ENCODE measurements at regions not wholly inside any gene's neighbourhood (a gene's known extent, or its start where the extent isn't known, plus 50 kb on each side); places are given as distances from the start of the nearest gene placed in this dataset.

DNA sequence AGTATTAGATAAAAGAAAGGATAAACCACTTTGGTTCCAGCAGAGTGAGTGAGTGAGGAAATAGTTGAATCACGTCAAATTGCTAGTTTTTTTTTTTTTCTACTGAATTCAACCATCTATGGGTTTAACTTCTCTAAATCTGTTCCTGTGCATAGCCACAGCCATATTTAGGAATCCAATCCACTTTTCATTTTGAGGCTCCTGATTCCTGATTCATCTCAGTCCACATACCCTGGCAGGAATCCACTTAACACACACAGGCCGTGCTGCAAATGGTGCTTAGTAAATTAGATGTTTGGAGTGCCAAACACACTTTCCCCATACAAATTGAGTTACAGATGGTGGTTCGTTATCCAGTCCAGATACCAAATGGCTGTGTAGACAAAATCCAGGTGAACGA is 220.3 kb downstream of the ALDH8A1 start:
- TF ChIP-seq ARNTL (CRISPR knock-in tag; IDR thresholded peaks at IDR 0.05; ENCODE audit: borderline replicate concordance, low read depth) = no peak
- TF ChIP-seq ZNF70 (CRISPR knock-in tag; IDR thresholded peaks at IDR 0.05) = no peak
- TF ChIP-seq, protein P1, sequence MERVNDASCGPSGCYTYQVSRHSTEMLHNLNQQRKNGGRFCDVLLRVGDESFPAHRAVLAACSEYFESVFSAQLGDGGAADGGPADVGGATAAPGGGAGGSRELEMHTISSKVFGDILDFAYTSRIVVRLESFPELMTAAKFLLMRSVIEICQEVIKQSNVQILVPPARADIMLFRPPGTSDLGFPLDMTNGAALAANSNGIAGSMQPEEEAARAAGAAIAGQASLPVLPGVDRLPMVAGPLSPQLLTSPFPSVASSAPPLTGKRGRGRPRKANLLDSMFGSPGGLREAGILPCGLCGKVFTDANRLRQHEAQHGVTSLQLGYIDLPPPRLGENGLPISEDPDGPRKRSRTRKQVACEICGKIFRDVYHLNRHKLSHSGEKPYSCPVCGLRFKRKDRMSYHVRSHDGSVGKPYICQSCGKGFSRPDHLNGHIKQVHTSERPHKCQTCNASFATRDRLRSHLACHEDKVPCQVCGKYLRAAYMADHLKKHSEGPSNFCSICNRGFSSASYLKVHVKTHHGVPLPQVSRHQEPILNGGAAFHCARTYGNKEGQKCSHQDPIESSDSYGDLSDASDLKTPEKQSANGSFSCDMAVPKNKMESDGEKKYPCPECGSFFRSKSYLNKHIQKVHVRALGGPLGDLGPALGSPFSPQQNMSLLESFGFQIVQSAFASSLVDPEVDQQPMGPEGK (CRISPR knock-in tag; IDR thresholded peaks at IDR 0.05; ENCODE audit: borderline replicate concordance) = no peak
- TF ChIP-seq, protein P2, sequence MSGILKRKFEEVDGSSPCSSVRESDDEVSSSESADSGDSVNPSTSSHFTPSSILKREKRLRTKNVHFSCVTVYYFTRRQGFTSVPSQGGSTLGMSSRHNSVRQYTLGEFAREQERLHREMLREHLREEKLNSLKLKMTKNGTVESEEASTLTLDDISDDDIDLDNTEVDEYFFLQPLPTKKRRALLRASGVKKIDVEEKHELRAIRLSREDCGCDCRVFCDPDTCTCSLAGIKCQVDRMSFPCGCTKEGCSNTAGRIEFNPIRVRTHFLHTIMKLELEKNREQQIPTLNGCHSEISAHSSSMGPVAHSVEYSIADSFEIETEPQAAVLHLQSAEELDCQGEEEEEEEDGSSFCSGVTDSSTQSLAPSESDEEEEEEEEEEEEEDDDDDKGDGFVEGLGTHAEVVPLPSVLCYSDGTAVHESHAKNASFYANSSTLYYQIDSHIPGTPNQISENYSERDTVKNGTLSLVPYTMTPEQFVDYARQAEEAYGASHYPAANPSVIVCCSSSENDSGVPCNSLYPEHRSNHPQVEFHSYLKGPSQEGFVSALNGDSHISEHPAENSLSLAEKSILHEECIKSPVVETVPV (CRISPR knock-in tag; IDR thresholded peaks at IDR 0.05) = no peak
- TF ChIP-seq ZNF565 (CRISPR knock-in tag; conservative IDR thresholded peaks at IDR 0.05; ENCODE audit: low read depth) = no peak
- TF ChIP-seq OSR1 (CRISPR knock-in tag; IDR thresholded peaks at IDR 0.05) = no peak
- TF ChIP-seq ESRRG (CRISPR knock-in tag; IDR thresholded peaks at IDR 0.05) = no peak
- TF ChIP-seq, protein P3, sequence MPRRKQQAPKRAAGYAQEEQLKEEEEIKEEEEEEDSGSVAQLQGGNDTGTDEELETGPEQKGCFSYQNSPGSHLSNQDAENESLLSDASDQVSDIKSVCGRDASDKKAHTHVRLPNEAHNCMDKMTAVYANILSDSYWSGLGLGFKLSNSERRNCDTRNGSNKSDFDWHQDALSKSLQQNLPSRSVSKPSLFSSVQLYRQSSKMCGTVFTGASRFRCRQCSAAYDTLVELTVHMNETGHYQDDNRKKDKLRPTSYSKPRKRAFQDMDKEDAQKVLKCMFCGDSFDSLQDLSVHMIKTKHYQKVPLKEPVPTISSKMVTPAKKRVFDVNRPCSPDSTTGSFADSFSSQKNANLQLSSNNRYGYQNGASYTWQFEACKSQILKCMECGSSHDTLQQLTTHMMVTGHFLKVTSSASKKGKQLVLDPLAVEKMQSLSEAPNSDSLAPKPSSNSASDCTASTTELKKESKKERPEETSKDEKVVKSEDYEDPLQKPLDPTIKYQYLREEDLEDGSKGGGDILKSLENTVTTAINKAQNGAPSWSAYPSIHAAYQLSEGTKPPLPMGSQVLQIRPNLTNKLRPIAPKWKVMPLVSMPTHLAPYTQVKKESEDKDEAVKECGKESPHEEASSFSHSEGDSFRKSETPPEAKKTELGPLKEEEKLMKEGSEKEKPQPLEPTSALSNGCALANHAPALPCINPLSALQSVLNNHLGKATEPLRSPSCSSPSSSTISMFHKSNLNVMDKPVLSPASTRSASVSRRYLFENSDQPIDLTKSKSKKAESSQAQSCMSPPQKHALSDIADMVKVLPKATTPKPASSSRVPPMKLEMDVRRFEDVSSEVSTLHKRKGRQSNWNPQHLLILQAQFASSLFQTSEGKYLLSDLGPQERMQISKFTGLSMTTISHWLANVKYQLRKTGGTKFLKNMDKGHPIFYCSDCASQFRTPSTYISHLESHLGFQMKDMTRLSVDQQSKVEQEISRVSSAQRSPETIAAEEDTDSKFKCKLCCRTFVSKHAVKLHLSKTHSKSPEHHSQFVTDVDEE (CRISPR knock-in tag; IDR thresholded peaks at IDR 0.05) = no peak
- no peak for TF ChIP-seq PPARA (CRISPR knock-in tag; IDR thresholded peaks at IDR 0.05; ENCODE audit: borderline replicate concordance)
- TF ChIP-seq GLIS3 (CRISPR knock-in tag; IDR thresholded peaks at IDR 0.05) = no peak
- TF ChIP-seq TCF4 (CRISPR knock-in tag; IDR thresholded peaks at IDR 0.05; ENCODE audit: borderline replicate concordance) = no peak
- no peak for TF ChIP-seq TOX (CRISPR knock-in tag; IDR thresholded peaks at IDR 0.05; ENCODE audit: borderline replicate concordance)

Data from SK-N-SH treated with all-trans-retinoic acid at 6 μM for 48 hours (cell line).